ENCODE measurements at regions not wholly inside any gene's neighbourhood (a gene's known extent, or its start where the extent isn't known, plus 50 kb on each side); places are given as distances from the start of the nearest gene placed in this dataset.

GRCh38 chr16:79847101-79847500 is 246.6 kb upstream of the MAF start:
- no peaks in the 10 kb centered on the region for H4K20me1 ChIP-seq (ENCODE audit: insufficient read depth, low read length, poor library complexity, severe bottlenecking)
- H3K9me2 ChIP-seq (replicated peaks; ENCODE audit: low read depth, low read length): no peaks in the 10 kb centered on the region
- H3K27me3 ChIP-seq (ENCODE audit: insufficient read depth, low read length, poor library complexity, severe bottlenecking): no peaks in the 10 kb centered on the region

GRCh38 chr16:79845734-79846135 is 245.2 kb upstream of the MAF start:
- Histone ChIP-seq H3K4me1 (ENCODE audit: insufficient read depth, low read length, poor library complexity, severe bottlenecking) (peaks cover 12% of the 10 kb centered on the region), H2AFZ (ENCODE audit: low read length) (peak overlapping the region; percentile 29; the same call in 1 of the 2 replicates), H3K36me3 (ENCODE audit: insufficient read depth, low read length) (no peaks in the 10 kb centered on the region), H3K9me2 (replicated peaks; ENCODE audit: low read depth, low read length) (no peaks in the 10 kb centered on the region), H3K4me3 (ENCODE audit: low read length, poor library complexity, severe bottlenecking) (no peak overlapping the region), H3K79me2 (ENCODE audit: insufficient read depth, low read length) (no peaks in the 10 kb centered on the region), H3K27me3 (ENCODE audit: insufficient read depth, low read length, poor library complexity, severe bottlenecking) (no peaks in the 10 kb centered on the region), H4K20me1 (ENCODE audit: insufficient read depth, low read length, poor library complexity, severe bottlenecking) (no peaks in the 10 kb centered on the region), H3K9ac (ENCODE audit: low read depth, low read length, poor library complexity, severe bottlenecking) (no peak overlapping the region), H3K4me2 (ENCODE audit: low read depth, low read length, poor library complexity, severe bottlenecking) (no peak overlapping the region), H3K9me3 (ENCODE audit: insufficient read depth, low read depth, low read length) (no peaks in the 10 kb centered on the region), H3F3A (ENCODE audit: low read depth) (no peaks in the 10 kb centered on the region)
- no peak for TF ChIP-seq CTCF (conservative IDR thresholded peaks at IDR 0.05; ENCODE audit: low read length)
- TF ChIP-seq EZH2phosphoT487 (IDR thresholded peaks at IDR 0.05; ENCODE audit: borderline replicate concordance): no peak

More at GRCh38 chr16:79847101-79847500, 246.6 kb upstream of the MAF start:
- H3K4me1 ChIP-seq (ENCODE audit: insufficient read depth, low read length, poor library complexity, severe bottlenecking): peaks cover 12% of the 10 kb centered on the region
- TF ChIP-seq CTCF (conservative IDR thresholded peaks at IDR 0.05; ENCODE audit: low read length) (no peak), EZH2phosphoT487 (IDR thresholded peaks at IDR 0.05; ENCODE audit: borderline replicate concordance) (no peak)
- no peak overlapping the region for H3K4me2 ChIP-seq (ENCODE audit: low read depth, low read length, poor library complexity, severe bottlenecking)
- no peaks in the 10 kb centered on the region for H3F3A ChIP-seq (ENCODE audit: low read depth)
- no peak overlapping the region for H3K4me3 ChIP-seq (ENCODE audit: low read length, poor library complexity, severe bottlenecking)
- no peak overlapping the region for H2AFZ ChIP-seq (ENCODE audit: low read length)
- H3K79me2 ChIP-seq (ENCODE audit: insufficient read depth, low read length): no peaks in the 10 kb centered on the region
- H3K36me3 ChIP-seq (ENCODE audit: insufficient read depth, low read length): no peaks in the 10 kb centered on the region
- no peaks in the 10 kb centered on the region for H3K9me3 ChIP-seq (ENCODE audit: insufficient read depth, low read depth, low read length)
- H3K9ac ChIP-seq (ENCODE audit: low read depth, low read length, poor library complexity, severe bottlenecking): no peak overlapping the region

GRCh38 chr16:79845033-79845733 is 244.6 kb upstream of the MAF start:
- H3K9me2 ChIP-seq (replicated peaks; ENCODE audit: low read depth, low read length): no peaks in the 10 kb centered on the region
- no peaks in the 10 kb centered on the region for H3F3A ChIP-seq (ENCODE audit: low read depth)
- H3K79me2 ChIP-seq (ENCODE audit: insufficient read depth, low read length): no peaks in the 10 kb centered on the region
- H3K27me3 ChIP-seq (ENCODE audit: insufficient read depth, low read length, poor library complexity, severe bottlenecking): no peaks in the 10 kb centered on the region
- no peak overlapping the region for H3K4me3 ChIP-seq (ENCODE audit: low read length, poor library complexity, severe bottlenecking)
- H3K4me1 ChIP-seq (ENCODE audit: insufficient read depth, low read length, poor library complexity, severe bottlenecking): peaks cover 12% of the 10 kb centered on the region
- no peaks in the 10 kb centered on the region for H3K36me3 ChIP-seq (ENCODE audit: insufficient read depth, low read length)
- no peak overlapping the region for H3K9ac ChIP-seq (ENCODE audit: low read depth, low read length, poor library complexity, severe bottlenecking)
- H3K9me3 ChIP-seq (ENCODE audit: insufficient read depth, low read depth, low read length): no peaks in the 10 kb centered on the region
- H3K4me2 ChIP-seq (ENCODE audit: low read depth, low read length, poor library complexity, severe bottlenecking): peak overlapping the region; percentile 7
- no peaks in the 10 kb centered on the region for H4K20me1 ChIP-seq (ENCODE audit: insufficient read depth, low read length, poor library complexity, severe bottlenecking)
- TF ChIP-seq EZH2phosphoT487 (IDR thresholded peaks at IDR 0.05; ENCODE audit: borderline replicate concordance): no peak
- no peak for TF ChIP-seq CTCF (conservative IDR thresholded peaks at IDR 0.05; ENCODE audit: low read length)
- peak overlapping the region; percentile 69 for H2AFZ ChIP-seq (ENCODE audit: low read length)
